ENCODE measurements at regions not wholly inside any gene's neighbourhood (a gene's known extent, or its start where the extent isn't known, plus 50 kb on each side); places are given as distances from the start of the nearest gene placed in this dataset.
"Not testable (repeated sequence)": the region's sequence is repeated elsewhere in the genome, so short reads cannot be mapped to it uniquely, and the experiment has no call there.

DNA sequence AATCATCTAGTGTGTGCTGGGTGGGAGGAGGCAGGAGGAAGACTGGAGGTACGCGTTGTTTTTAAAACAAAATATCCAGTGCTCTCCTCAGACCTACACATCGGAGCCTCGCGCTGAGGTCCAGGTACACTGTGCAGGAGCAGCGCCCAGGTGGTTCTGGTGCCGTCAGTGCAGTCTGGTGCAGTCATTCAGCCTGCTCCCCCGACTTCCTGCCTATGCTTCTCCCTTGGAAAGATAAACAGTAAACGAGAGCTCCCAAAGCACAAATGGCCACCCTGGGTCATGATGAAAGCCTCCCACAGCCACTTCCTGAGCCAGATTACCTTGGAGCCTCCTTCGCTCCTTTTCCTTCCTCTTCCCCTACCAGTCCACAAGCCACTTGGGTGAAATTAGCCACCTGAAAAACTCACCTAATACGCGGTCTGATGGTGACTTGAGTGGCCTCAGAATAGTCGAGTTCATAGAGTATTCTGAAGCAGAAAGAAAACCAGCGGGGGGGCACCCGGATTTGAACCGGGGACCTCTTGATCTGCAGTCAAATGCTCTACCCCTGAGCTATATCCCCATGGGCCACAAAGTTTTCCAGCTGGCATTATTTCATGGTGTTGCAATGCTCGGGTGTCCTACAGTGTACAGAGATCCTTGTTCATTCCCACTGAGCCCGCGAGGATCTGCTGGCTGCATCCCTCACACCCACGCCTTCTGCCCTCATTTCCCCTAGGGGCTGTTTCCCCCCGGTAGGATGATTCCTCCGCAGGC lies 82.5 kb downstream of the ZNF467 start:
- TF ChIP-seq POLR2A (IDR thresholded peaks at IDR 0.05; ENCODE audit: low read depth, low read length), result no peak
- peak; percentile 81 for FAIRE-seq
- DNase-seq (ENCODE audit: insufficient read length, low spot score), result peak; percentile 71

DNA sequence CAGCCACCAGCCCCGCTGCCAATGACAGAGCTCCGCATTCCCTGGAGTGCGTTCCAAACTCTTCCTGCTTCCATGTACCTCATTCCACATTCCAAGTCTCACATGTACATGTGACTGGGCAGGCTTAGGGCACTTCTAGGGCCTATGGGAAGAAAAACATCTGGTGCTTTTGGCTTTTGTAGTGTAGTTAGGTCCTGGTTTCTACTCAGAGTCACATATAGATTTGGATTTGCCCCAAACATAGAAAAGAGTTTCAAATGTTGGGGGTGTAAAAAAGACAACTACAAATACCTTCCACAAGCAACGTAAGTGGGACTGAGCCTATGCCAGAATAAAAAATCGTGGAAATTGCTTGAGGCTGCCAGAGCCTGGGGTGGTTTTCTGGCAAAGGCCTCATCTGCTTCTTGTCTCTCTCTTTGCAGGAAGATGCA lies 84.1 kb downstream of the ZNF467 start:
- FAIRE-seq (no peak), DNase-seq (ENCODE audit: insufficient read length, low spot score) (no peak)
- no peak for TF ChIP-seq POLR2A (IDR thresholded peaks at IDR 0.05; ENCODE audit: low read depth, low read length)

DNA sequence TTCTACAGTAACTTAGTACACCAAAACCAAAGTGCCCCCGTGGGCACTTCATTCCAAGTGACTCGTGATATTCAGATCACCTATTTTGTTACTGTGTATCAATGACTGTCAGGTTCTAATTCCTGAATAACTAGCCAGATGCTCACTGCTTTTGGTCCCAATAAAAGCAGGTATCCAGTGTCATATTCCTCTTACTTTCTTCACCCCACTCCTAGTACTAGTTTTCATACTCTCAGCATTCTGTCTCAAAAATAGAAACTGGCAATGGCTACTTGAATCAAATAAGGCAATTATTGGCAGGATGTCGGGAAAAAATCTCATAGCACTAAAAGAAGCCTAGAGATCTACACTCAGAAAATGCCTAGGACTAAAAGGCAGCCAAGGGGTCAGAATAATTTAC lies 84.6 kb downstream of the ZNF467 start:
- FAIRE-seq (no peak), DNase-seq (ENCODE audit: insufficient read length, low spot score) (no peak)
- no peak for TF ChIP-seq POLR2A (IDR thresholded peaks at IDR 0.05; ENCODE audit: low read depth, low read length)

DNA sequence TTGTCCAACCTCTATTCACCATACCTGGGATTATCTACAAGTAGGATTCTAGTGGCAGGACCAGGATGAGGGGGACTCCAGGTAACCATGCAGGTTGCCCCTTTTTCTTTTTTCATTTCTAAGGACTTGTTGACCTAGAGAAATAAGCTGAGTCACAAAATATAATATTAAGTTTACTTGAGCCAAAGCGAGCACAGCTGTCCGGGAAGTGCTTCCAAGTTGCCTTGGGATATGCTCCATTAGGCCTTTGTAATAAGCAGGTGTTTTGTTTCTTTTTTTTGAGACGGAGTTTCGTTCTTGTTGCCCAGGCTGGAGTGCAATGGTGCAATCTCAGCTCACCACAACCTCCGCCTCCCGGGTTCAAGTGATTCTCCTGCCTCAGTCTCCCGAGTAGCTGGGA lies 85.6 kb downstream of the ZNF467 start:
- not testable (repeated sequence) for DNase-seq (ENCODE audit: insufficient read length, low spot score); FAIRE-seq

DNA sequence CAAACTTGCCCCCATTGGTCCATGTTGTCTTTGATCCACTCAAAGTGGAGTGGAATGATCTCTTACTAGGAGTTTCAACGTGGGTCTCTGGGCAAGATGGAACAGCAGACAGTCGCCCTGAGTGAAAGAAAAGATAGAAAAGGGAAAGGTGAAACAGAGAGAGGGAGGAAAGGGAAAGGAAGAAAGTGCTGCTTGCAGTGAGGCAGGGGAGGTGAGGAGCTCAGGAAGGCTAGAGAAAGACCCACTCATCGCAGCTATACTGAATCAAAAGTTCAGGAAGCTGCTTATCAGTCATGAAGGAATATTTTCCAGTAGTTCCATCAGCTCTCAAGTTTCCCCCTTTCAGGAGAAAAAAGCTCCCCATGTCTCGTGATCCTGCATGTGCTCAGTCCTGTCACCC lies 86.9 kb downstream of the ZNF467 start:
- DNase-seq (ENCODE audit: insufficient read length, low spot score) (no peak), FAIRE-seq (no peak)
- no peak for TF ChIP-seq POLR2A (IDR thresholded peaks at IDR 0.05; ENCODE audit: low read depth, low read length)

DNA sequence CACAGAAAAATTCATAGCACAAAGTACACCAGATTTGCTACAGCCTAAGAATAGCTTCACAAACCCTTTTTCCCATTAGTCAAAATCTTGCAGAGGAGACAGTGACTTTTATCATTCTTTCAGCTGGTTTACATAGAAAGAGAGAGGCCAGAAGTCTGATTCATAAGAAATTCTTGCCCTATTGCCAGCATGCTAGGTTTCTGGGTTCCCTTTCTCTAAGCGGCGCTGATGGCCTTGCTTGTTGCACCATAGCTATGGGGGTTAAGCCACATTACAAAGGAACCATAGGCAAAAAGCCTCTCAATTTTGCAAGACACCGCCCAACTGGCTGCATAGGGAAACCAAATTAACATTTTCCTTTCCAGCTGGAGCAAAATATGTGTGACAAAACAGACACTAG lies 87.4 kb downstream of the ZNF467 start:
- TF ChIP-seq POLR2A (IDR thresholded peaks at IDR 0.05; ENCODE audit: low read depth, low read length), result no peak
- DNase-seq (ENCODE audit: insufficient read length, low spot score) (no peak), FAIRE-seq (no peak)

DNA sequence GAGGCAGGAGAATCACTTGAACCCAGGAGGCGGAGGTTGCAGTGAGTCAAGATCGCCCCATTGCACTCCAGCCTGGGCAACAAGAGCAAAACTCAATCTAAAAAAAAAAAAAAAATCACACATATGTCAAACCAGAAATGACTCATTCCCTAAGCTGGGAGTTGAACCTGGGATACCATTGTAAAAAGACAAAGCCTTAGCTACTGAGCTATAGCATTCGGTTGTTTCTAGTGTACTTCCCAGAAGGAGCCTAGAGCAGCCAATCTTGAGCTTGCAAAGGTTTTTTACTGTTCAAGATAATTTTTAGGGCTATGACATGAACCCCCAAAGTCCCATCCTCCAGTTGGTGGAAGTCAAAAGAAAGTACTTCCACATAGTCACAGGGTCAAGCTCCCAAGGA lies 87.9 kb downstream of the ZNF467 start:
- TF ChIP-seq POLR2A (IDR thresholded peaks at IDR 0.05; ENCODE audit: low read depth, low read length), result no peak
- DNase-seq (ENCODE audit: insufficient read length, low spot score), result no peak
- FAIRE-seq, result no peak

DNA sequence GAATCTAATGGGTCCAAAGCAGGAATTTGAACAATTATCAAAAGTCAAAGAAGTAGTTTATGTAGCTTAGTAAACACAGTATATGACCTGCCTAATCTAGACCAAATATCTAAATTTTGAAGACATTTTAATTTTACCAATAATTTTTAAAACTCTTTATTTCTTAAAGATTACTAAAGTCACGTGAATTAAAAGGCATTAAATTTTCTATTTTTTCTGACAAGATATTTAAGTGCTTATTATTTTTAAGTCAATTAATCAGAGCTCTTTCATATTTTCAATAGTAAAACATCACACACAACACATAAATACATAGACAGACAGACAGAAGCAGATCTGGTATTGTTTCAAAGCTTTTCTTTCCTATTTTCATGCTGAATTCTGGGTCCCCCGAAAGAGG lies 89.5 kb downstream of the ZNF467 start:
- no peak for DNase-seq (ENCODE audit: insufficient read length, low spot score)
- no peak for TF ChIP-seq POLR2A (IDR thresholded peaks at IDR 0.05; ENCODE audit: low read depth, low read length)
- FAIRE-seq, result no peak

DNA sequence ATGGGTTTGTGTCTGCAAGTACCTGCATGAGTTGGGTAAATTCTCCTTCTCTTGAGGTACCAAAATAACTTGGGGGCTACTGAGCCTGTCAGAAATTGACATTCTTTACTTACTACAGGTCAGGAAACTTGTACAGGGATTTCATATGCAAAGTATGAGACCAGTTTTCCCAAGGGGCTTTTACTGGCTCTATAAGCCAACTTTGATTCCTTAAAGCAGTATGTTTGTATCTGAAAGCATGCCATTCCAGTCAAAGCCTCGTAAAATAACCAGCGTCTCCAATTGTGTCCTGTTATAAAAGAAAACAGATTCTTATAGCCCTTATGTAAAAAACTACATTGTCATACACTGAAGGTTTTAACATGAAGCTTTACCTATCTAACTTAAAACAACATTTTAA lies 90.2 kb downstream of the ZNF467 start:
- no peak for FAIRE-seq
- DNase-seq (ENCODE audit: insufficient read length, low spot score), result no peak
- TF ChIP-seq POLR2A (IDR thresholded peaks at IDR 0.05; ENCODE audit: low read depth, low read length), result no peak

DNA sequence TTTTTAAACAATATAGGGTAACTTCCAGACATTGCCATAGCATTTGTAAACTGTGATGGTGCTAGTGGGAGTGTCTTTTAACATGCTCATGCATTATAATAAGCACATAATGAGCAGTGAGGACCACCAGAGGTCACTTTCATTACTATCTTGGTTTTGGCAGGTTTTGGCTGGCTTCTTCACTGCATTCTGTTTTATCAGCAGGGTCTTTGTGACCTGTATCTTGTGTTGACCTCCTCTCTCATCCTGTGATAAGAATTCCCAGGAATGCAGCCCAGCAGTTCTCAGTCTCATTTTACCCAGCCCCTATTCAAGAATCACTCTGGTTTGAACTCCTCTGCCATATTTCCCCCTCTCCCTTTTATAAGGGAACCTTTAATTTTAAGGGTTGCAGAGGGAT lies 91.3 kb downstream of the ZNF467 start:
- no peak for FAIRE-seq
- DNase-seq (ENCODE audit: insufficient read length, low spot score), result no peak
- TF ChIP-seq POLR2A (IDR thresholded peaks at IDR 0.05; ENCODE audit: low read depth, low read length), result no peak

DNA sequence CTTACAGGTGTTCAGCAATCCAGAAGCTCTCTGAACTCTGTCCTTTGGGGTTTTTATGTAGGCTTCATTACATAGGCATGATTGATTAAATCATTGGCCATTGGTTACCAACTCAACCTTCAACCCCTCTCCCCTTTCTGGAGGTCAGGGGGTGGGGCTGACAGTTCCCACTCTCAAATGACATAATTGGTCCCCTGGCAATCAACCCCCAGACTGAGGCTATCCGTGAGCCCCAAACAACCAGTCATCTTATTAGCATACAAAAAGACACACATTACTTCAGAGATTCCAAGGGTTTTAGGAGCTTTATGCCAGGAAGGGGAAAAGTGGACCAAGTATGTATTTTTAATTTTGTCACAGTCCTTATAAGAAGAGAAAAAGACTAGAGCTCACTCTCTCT lies 92.1 kb downstream of the ZNF467 start:
- TF ChIP-seq POLR2A (IDR thresholded peaks at IDR 0.05; ENCODE audit: low read depth, low read length), result no peak
- FAIRE-seq, result no peak
- DNase-seq (ENCODE audit: insufficient read length, low spot score), result no peak

DNA sequence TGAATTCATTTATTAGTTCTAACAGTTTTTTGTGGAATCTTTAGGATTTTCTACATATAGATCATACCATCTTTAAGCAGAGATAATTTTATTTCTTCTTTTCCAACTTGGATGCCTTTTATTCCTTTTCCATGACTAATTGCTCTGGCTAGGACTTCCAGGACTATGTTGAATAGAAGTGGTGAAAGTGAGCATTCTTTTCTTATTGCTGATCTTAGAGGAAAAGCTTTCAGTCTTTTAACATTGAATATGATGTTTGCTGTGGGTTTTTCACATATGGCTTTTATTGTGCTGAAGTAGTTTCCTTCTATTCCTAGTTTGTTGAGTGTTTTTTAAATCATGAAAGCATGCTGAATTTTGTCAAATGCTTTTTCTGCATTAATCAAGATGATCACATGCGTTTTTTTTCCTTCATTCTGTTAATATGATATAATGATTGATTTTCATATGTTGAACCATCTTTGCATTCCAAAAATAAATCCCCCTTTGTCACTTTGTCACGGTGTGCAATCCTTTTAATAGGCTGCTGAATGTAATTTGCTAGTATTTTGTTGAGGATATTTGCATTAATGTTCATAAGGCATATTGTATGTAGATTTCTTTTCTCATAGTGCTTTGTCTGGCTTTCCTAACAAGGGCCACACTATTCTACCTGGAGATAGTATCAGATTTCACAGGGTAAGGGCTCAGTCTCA lies 92.9 kb downstream of the ZNF467 start:
- no peak for FAIRE-seq
- DNase-seq (ENCODE audit: insufficient read length, low spot score), result no peak
- TF ChIP-seq POLR2A (IDR thresholded peaks at IDR 0.05; ENCODE audit: low read depth, low read length), result no peak

DNA sequence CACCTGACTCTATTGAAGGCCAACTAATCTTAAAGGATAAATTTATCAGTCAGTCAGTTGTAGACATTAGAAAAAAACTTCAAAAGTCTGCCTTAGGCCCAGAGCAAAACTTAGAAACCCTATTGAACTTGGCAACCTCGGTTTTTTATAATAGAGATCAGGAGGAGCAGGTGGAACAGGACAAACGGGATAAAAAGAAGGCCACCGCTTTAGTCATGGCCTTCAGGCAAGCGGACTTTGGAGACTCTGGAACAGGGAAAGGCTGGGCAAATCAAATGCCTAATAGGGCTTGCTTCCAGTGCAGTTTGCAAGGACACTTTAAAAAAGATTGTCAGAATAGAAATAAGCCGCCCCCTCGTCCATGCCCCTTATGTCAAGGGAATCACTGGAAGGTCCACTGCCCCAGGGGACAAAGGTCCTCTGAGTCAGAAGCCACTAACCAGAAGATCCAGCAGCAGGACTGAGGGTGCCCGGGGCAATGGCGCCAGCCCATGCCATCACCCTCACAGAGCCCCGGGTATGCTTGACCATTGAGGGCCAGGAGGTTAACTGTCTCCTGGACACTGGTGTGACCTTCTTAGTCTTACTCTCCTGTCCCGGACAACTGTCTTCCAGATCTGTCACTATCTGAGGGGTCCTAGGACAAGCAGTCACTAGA lies 98.5 kb downstream of the ZNF467 start:
- not testable (repeated sequence) for DNase-seq (ENCODE audit: insufficient read length, low spot score); FAIRE-seq

DNA sequence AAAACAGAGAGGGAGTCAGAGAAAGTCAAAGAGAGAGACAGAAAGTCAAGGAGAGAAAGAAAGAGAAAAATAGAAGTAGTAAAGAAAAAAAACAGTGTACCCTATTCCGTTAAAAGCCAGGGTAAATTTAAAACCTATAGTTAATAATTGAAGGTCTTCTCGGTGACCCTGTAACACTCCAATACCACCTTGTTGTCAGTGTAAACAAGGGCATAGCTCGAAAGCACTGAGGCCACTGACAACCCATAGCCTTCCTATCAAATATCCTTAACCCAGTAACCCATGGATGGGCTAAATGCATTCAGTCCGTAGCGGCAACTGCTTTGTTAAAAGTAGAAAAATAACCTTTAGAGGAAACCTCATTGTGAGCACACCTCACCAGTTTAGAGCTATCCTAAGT lies 100.4 kb downstream of the ZNF467 start:
- no peak for FAIRE-seq
- DNase-seq (ENCODE audit: insufficient read length, low spot score), result no peak
- TF ChIP-seq POLR2A (IDR thresholded peaks at IDR 0.05; ENCODE audit: low read depth, low read length), result no peak

DNA sequence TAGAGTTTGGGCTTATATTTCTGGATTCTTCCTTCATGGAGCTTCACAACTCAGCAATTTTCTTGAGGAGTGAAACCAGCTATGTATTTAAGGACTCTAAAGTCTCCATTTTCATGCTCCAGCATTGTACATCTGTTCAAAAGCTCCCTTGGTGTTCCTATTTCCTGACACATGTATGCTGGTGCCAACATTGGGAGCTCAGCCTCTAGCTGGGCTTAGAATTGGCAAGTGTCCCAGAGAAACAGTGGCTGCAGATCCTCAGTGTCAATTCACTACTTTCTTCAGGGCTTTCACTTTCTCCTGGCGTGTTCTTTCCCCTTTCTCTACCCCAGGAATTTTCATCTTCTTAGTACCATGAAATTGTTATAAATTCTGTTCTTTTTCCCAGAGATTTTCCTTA lies 103.1 kb downstream of the ZNF467 start:
- peak; percentile 80 for FAIRE-seq
- DNase-seq (ENCODE audit: insufficient read length, low spot score), result no peak

More for the DNA sequence above, 103.1 kb downstream of the ZNF467 start:
- no peak for TF ChIP-seq POLR2A (IDR thresholded peaks at IDR 0.05; ENCODE audit: low read depth, low read length)

All from H54 (cell line).